ENCODE measurements at regions not wholly inside any gene's neighbourhood (a gene's known extent, or its start where the extent isn't known, plus 50 kb on each side); places are given as distances from the start of the nearest gene placed in this dataset.

DNA sequence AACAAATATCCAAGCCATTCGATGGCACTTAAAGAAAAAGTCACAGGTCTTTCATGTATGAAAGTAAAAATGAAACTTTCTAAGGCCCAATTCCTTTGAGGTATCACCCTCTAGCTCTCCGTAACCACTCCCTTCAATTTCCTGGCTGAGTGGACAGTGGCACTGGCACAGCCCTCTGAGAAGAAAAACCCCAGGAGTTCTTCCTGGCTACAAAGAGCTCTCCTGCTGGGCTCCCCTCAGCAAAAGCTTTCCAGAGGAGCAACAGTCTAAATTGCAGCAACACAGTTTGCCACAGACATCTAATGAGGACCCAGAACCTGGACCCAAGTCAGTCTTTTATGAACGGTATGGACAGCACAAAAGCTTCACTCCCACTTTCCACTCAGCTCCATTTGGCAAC lies 71.8 kb downstream of the FUNDC1 start:
- DNase-seq, result no peak
- no peak overlapping the region for H3K9ac ChIP-seq (ENCODE audit: low read depth in 2 of 2, low read length in 2 of 2)
- no peak overlapping the region for H3K27ac ChIP-seq
- H3K9me3 ChIP-seq, result no peaks in the 10 kb centered on the region
- H3K4me3 ChIP-seq, result no peak overlapping the region
- intact Hi-C loops (cut with DNase I), result no loop called here
- TF ChIP-seq, protein P1, sequence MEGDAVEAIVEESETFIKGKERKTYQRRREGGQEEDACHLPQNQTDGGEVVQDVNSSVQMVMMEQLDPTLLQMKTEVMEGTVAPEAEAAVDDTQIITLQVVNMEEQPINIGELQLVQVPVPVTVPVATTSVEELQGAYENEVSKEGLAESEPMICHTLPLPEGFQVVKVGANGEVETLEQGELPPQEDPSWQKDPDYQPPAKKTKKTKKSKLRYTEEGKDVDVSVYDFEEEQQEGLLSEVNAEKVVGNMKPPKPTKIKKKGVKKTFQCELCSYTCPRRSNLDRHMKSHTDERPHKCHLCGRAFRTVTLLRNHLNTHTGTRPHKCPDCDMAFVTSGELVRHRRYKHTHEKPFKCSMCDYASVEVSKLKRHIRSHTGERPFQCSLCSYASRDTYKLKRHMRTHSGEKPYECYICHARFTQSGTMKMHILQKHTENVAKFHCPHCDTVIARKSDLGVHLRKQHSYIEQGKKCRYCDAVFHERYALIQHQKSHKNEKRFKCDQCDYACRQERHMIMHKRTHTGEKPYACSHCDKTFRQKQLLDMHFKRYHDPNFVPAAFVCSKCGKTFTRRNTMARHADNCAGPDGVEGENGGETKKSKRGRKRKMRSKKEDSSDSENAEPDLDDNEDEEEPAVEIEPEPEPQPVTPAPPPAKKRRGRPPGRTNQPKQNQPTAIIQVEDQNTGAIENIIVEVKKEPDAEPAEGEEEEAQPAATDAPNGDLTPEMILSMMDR (IDR thresholded peaks at IDR 0.05), result no peak
- no peaks in the 10 kb centered on the region for H3K4me1 ChIP-seq
- no peaks in the 10 kb centered on the region for H3K27me3 ChIP-seq
- H3K36me3 ChIP-seq, result no peaks in the 10 kb centered on the region

DNA sequence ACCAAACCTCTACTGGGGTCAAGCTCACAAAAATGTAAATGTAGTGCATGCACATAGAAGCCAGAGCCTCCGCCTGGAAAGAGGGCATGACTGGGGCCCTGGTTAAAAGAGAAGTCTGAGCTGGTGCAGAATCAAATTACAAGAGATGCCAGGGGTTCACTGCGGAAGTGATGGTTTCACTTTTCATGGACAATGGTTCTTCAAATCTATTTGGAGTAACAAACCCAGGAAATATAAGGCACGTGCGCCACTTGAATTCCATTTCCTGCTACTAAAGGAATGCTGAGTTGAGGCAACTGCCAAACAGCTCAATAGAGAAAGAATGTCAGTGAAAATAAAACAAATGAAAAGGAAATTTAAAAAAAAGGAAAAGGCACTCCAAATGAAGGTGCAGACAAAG lies 79.8 kb downstream of the FUNDC1 start:
- TF ChIP-seq, protein P1 (IDR thresholded peaks at IDR 0.05), result no peak
- Histone ChIP-seq H3K9ac (ENCODE audit: low read depth in 2 of 2, low read length in 2 of 2) (no peak overlapping the region), H3K9me3 (no peaks in the 10 kb centered on the region), H3K4me3 (no peak overlapping the region), H3K27ac (no peak overlapping the region), H3K4me1 (no peaks in the 10 kb centered on the region), H3K36me3 (no peaks in the 10 kb centered on the region), H3K27me3 (no peaks in the 10 kb centered on the region)
- intact Hi-C loops (cut with DNase I), result no loop called here
- no peak for DNase-seq

DNA sequence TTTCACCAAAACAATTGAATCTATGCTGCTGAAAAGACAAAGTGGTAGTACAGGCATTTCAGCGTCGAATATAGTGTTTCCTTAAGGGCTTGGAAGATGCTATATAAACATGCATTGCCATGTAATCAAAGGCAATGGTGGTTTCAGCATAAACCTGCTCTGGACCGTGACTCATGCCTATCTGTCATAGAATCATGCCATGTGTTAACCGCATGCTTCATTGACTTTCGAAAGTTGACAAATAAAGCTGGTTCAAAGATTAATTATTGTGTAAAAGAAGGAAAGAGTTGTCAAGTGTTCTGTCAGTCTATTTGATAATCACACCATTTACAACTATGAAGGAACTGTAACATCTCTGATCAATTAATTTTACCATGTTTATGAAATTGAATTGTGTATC lies 83.2 kb downstream of the FUNDC1 start:
- Histone ChIP-seq H3K27ac (no peak overlapping the region), H3K9ac (ENCODE audit: low read depth in 2 of 2, low read length in 2 of 2) (no peak overlapping the region), H3K4me3 (no peak overlapping the region), H3K9me3 (no peaks in the 10 kb centered on the region), H3K4me1 (no peaks in the 10 kb centered on the region), H3K36me3 (no peaks in the 10 kb centered on the region), H3K27me3 (no peaks in the 10 kb centered on the region)
- DNase-seq, result no peak
- TF ChIP-seq, protein P1 (IDR thresholded peaks at IDR 0.05), result no peak
- intact Hi-C loops (cut with DNase I), result no loop called here

DNA sequence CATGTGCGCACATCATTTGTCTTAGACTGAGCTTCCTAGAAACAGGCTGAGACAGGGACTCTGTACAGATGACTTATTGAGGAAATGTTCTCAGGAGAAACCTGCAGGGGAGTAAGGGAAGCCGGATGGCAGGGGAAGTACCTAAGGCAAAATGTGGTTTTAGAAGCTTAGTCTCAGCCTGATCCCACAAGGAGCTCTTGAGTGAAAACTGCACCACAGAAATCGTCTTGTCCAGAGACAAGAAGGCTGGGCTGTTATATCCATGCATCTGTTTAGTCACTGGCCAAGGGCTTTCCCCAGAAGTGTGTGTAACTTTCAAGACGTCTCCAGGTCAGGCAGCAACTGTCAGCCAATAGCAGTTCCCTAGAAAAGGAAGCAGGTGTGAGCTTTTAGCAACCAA lies 86.0 kb downstream of the FUNDC1 start:
- Histone ChIP-seq H3K4me3 (no peak overlapping the region), H3K36me3 (no peaks in the 10 kb centered on the region), H3K27me3 (no peaks in the 10 kb centered on the region), H3K9ac (ENCODE audit: low read depth in 2 of 2, low read length in 2 of 2) (no peak overlapping the region), H3K4me1 (no peaks in the 10 kb centered on the region), H3K9me3 (no peaks in the 10 kb centered on the region), H3K27ac (no peak overlapping the region)
- TF ChIP-seq, protein P1 (IDR thresholded peaks at IDR 0.05), result no peak
- intact Hi-C loops (cut with DNase I), result no loop called here
- DNase-seq, result no peak

DNA sequence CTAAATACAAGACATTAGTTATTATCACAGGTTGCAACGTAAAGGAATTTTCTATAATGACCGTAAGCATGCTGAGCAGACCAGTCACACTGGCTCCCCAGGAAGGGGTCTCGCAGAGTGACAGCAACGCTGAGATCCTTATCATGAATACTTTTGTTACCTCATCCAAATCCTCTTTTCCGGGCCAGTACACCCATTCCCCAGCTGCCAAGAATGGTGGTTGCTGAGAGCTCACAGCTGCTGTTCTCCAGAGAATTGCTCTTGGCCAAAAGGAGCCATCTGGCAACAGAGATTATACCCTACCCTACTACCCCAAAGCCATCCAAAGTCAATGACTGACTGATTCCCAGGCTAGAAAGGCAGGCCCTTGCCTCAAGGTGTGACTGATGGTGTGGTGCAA lies 91.6 kb downstream of the FUNDC1 start:
- H3K4me1 ChIP-seq, result no peaks in the 10 kb centered on the region
- no peaks in the 10 kb centered on the region for H3K9me3 ChIP-seq
- no peaks in the 10 kb centered on the region for H3K36me3 ChIP-seq
- H3K9ac ChIP-seq (ENCODE audit: low read depth in 2 of 2, low read length in 2 of 2), result no peak overlapping the region
- H3K4me3 ChIP-seq, result no peak overlapping the region
- no peak for DNase-seq
- H3K27me3 ChIP-seq, result no peaks in the 10 kb centered on the region
- H3K27ac ChIP-seq, result no peak overlapping the region
- intact Hi-C loops (cut with DNase I), result no loop called here
- TF ChIP-seq, protein P1 (IDR thresholded peaks at IDR 0.05), result no peak

DNA sequence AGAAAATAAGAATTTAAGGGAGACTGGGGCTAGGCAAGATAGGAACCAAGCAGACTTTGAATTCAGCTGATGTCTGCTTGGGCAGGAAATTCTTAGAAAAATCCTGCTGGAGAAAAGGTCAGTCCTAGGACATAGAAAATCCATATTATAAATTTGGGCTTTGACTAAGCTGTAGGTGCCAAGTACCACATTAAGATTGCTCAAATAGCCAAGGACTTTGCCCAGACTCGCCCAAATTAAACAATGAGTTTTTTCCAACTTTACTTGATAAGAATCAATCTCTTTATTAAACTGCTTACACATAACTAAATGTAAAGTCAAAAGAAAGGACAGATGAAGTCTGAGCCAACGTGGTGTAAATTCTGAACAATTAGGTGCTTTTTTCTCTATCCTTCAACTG lies 95.4 kb downstream of the FUNDC1 start:
- Histone ChIP-seq H3K4me1 (no peaks in the 10 kb centered on the region), H3K27me3 (no peaks in the 10 kb centered on the region), H3K27ac (no peak overlapping the region), H3K36me3 (no peaks in the 10 kb centered on the region), H3K9ac (ENCODE audit: low read depth in 2 of 2, low read length in 2 of 2) (no peak overlapping the region), H3K9me3 (no peaks in the 10 kb centered on the region), H3K4me3 (no peak overlapping the region)
- TF ChIP-seq, protein P1 (IDR thresholded peaks at IDR 0.05), result no peak
- DNase-seq, result no peak
- intact Hi-C loops (cut with DNase I), result no loop called here
